Suppressor macrophage (primary cell): ENCODE measurements at regions not wholly inside any gene's neighbourhood (a gene's known extent, or its start where the extent isn't known, plus 50 kb on each side); places are given as distances from the start of the nearest gene placed in this dataset.

Experiments used
- DNase-seq, 4 experiments: peaks; one replicate each; pipeline ENCODE4 v3.0.0-alpha.2; 2020 to 2022

DNA sequence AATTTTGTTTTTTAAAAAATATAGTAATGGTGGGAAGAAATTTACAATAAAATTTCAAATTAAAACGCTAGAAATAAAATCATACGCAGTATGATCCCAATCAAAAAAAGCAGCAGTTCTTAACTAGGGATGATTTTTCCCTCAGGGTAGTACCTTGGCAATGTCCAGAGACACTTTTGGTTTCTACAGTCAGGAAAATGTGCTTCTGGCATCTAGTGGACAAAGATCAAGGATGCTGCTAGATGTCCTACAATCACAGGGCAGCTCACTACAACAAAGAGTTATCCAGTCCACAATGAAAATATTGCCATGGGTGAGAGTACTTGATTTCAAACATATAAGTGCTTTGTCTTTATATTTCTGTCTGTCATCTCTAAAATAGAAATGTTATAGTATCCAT lies 400.2 kb upstream of the SGCD start:
- no peak for DNase-seq

- DNase-seq: no peak
Measured at GRCh38 chr5:155929112-155929511, 397.9 kb upstream of the SGCD start.

GRCh38 chr5:155934964-155935363 lies 392.0 kb upstream of the SGCD start:
- no peak for DNase-seq

DNA sequence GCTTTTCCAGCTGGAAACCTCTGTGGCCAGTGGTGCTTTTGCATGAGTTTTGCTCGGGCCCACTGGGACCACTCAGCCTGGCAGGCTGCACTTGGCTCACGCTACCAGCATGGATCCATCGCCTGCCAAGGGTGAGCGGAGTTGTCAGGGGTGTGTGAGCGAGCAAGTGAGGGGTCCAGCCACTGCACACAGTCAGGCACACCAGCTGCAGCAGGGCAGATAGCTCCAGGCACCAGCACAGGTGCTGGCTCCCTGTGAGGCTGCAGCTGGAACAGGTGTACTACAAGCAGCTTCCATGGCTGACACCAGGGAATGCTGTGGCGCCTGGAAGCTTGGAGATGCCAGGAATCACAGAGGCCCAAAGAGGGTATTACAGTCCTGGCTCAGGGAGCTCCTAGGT lies 391.2 kb upstream of the SGCD start:
- DNase-seq: no peak

DNA sequence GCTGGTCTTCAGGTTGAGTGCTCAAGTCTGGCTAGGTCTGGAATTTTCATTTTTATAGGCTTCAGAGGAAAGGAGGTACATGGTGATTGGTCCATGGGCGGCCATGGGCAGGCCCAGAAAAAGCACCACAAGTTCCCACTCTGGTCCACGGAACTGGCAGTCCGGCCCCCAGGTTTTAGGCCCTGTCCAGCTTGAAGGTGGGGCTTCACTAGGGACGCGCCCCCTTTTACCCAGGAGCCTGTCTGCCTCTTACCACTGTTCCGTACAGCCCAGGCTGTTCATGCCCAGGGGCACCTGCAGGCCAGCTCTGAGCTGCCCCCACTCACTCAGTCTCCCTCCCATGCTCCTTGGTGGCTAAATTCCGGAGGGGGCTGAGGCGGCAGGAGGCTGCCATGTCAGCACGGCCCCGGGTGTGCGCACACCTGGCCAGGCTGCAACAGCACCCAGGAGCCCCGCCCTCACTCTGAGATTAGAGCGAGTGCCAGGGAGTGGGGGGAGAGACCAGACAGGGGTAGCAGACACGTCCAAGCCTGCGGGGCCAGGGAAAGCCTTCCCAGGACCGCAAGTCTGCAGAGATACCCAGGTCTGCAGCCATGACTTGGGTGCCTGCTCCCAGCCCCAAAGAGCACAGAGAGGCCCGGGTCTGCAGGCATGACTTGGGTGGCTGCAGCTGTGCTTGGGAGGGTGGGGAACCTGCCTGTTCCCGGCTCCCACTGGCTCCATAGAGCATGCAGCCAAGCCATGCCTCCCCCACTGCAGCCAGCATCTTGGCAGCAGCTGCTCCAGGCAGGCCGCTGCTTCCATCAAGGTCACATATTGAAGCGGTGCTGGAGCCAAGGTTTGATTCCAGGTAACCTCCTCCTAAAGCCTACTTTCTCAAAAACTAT lies 390.2 kb upstream of the SGCD start:
- DNase-seq: no peak

DNA sequence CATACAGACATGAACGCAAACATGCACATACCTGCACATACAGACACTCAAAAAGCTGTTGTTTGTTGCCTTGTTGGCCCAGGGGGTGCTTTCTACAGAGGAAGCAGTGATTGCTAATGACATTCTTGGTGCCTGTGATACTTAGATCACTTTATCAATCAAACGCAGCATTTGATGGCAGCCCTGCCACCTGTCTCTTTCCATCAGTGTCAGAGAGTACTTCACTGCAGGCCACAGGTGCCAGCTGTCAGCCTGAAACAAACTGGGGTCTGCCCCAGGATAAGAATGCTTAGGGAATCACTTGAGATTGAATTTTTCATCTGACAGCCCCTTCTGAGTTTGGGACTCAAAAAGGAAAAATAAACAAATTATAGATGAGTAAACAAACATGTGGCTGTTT lies 388.9 kb upstream of the SGCD start:
- DNase-seq: no peak

DNA sequence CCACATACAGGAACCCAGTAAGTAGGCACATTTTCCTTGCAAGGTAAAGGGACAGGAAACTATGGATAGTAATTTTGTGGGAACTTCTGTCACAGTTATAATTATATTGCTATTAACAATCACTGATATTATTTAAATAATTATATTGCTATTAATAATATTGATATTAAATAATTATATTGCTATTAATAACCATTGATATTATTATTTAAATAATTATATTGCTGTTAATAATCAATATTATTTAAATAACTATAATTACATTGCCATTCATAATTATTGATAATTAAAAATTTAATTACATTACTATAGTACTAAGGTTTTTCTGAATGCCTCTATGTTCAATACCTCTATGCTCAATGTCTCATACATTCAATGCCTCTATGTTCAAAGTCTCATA lies 385.6 kb upstream of the SGCD start:
- DNase-seq: no peak

DNA sequence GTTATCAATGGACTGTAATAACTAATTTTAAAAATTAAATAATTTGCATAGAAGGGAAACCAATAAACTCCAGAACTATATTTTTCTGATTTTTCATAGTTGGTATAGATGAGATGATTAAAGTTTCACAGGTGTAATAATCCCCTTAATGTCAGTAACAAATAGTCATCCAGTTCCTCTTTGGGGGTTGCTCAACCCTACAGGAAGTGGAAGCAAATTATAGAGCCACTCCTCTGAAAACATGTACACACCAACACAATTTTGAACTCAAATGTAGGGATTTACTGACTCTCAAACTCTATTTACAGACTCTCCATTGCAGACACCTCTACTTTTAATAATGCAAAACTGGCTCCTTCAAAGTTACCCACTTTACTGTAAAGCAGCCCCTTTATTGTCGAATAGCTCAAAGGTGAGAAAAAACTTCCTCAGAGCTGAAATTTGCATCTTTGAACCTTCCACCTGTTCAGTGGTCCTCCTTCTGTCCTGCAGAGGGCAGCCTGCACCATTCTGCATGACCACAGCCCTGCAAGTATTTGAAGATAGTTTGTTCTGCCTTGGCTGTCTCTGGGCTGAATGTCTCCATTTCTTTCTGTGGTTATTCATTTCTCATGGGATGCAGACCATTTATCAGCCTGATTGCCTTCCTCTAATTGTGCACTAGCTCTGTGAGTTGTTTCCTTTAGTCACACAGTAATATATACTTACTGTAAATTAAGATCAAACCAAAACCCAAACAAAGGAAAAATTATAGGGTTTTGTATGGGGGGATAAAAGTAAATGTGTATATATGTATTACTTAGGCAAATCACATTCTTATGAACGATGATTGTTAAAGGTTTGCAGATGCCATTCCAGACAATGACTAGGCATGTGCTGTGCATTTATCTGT lies 383.2 kb upstream of the SGCD start:
- peak in 3 of 4 experiments; percentile 8 to 16 (median 15) for DNase-seq

DNA sequence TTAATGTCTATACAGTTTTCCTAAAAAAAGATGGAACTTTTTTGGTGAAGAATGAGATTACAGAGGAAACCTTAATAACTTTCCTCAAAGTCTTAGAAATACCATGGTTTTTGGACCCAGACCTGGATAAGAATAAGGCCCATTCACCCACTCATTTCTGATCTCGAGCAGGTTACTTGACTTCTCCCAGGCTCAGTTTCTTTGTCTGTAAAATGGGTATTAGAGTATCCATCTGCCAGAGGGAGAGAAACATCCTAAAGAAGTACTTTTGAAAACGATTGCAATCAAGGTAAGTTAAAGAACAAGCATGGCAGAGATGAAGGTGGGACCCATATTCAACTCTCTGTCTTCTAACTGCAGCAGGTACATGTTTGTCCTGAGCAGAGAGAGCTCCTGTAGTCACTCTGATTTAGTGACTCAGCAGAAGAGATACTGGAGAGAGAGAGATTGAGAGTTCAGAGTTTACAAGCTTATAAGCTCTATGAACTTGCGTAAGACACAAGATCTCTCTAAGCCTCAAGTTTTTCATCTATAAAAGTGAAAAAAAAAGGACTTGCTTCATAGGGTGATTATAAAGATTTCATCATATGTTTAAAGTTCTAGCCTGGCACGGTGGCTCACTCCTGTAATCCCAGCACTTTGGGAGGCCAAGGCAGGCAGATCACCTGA lies 379.4 kb upstream of the SGCD start:
- DNase-seq: no peak

GRCh38 chr5:155948576-155948975 lies 378.4 kb upstream of the SGCD start:
- DNase-seq: no peak

- no peak for DNase-seq
Measured at GRCh38 chr5:155952486-155953089, 374.4 kb upstream of the SGCD start.

DNA sequence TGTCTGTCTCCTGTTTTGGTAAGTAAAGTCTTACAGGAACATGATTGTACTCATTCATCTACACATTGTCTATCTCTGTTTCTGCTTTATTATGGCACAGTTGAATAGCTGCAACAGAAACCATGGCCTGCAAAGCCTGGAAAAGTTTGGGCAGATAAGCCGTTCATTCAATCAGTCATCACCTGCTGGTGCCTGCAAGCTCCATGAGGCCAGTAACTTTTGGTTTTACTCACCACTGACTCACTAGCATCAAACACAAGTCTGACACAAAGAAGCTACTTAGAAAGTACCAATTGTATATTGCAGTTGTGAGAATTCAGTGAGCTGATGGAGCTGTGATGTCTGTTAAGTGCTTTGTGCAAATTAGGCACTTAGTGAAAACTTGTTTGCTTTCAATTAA lies 373.6 kb upstream of the SGCD start:
- DNase-seq: no peak

DNA sequence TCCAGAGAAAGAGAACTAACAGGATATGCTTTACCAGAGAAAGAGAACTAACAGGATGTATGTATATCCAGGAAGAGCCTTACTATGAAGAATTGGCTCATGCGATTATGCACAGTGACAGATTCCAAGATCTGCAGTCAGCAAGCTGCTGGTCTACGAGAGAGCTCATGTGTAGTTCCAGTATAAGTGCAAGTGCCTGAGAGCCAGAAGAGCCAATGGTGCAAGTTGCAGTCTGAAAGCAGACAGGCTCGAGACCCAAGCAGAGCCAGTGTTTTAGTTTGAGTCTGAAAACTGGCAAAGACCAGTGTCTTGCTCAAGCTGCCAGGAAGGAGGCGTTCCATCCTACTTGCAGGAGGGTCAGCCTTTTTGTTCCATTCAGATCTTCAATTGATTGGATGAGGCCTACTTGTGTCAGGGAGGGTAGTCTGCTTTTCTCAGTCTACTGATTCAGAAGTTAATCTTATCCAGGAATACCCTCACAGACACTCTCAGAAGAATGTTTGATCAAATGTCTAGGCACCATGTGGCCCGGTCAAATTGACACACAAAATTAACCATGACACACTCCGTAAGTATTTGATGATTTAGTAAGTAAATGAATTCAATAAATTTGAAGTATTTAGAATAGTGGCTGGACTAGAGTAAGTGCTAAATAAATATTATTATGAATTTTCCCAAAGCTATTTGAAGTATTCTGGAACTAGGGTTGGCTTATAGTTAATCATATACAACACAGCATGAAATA lies 372.1 kb upstream of the SGCD start:
- DNase-seq: no peak

- DNase-seq: no peak
Measured at GRCh38 chr5:155957884-155958283, 369.1 kb upstream of the SGCD start.

GRCh38 chr5:155959082-155959481 lies 367.9 kb upstream of the SGCD start:
- no peak for DNase-seq

DNA sequence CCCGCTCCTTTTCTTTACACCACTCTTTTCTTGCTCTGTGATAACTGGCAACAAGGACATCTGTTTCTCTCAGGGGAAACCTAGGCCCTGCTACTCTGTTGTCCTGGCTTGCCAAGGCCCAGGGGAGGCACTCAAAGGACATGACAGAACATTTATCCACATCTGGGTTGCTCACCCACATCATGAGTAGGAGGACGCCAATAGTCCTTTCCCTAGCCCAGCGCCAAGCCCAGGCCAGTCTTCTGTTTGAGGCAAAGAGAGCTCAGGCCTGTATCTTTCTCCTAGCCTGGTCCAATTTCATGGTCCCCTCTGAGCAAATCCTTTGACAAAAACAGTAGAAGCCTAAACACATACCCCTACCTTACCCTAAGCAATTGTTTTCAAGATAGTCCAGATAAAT lies 366.8 kb upstream of the SGCD start:
- DNase-seq: no peak

GRCh38 chr5:155969537-155969936 lies 357.4 kb upstream of the SGCD start:
- DNase-seq: no peak

- no peak for DNase-seq
Measured at GRCh38 chr5:155974369-155974768, 352.6 kb upstream of the SGCD start.

DNA sequence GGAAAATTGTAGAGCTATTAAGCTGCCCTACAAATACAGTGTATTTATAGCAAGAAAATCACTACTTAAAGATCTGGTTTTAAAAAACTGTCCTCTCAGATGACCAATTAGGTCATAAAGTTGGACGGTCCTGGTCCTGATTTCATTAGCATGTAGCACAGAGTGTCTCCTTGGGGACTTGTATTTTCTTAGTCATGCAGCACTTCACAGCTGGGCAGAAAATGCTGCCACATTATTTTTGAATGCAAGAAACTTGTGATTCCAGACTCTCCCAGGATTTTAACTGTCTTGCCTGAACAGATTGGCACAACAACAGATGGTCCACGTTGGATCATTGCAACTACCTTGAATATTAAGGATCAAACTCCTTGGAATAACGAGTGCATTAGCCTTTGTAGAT lies 348.1 kb upstream of the SGCD start:
- no peak for DNase-seq

DNA sequence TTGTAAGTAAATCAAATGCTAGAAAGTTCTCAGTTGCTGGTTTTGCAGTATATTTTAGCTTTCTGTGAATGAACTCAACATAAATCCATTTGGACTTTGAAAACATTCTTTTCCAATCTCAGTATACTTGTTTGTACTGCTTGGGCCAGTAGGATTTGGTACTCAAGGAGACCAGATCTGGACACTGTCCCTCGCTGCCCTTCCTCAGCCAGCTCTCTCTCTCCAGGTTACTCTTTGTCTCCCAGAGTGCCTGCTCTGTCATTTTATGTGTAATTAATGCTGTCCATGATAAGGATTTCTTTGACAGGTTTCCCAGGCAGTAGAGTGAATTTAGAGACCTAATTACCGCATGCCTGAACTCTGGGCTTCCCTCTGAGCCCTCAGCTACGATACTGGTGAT lies 344.6 kb upstream of the SGCD start:
- no peak for DNase-seq

DNA sequence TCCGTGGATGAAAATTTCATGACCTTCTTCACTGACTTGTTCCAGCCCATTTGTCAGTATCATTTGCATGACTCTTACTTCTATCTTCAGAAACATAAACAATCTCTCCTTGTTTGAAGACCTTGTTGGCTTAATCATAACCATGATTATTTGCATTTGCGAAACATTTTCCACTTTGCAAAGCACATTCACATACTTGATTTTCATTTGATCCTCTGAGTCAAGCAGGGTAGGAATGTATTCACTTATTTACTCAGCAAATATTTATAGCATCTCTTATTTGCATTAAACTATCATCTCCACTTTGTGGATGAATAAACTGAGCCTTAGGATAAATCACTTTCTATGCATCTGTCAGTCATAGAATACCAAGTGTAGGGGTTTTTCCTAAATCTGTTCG lies 343.0 kb upstream of the SGCD start:
- DNase-seq: no peak

- no peak for DNase-seq
Measured at GRCh38 chr5:155987265-155987810, 339.6 kb upstream of the SGCD start.
